HL-60 (cell line): ENCODE measurements at regions not wholly inside any gene's neighbourhood (a gene's known extent, or its start where the extent isn't known, plus 50 kb on each side); places are given as distances from the start of the nearest gene placed in this dataset.

Source experiments
- DNase-seq, 2 experiments: peaks; one replicate each; pipeline ENCODE4 v3.0.0-alpha.2; 2010 to 2020; ENCODE audit warnings: low read depth in 1 of 2, low spot score in 1 of 2
- H3K27ac ChIP-seq: fragments of 250-450 bp; sonication (Bioruptor Pico); replicated peaks from 2 replicates; pipeline ENCODE4 v1.5.1; 2020; ENCODE audit warnings: mild to moderate bottlenecking, moderate library complexity
- H3K27me3 ChIP-seq: fragments of 250-450 bp; sonication (Bioruptor Pico); 2 replicates; pipeline ENCODE4 v1.5.1; 2021; ENCODE audit warnings: mild to moderate bottlenecking, moderate library complexity; ENCODE audit not compliant: insufficient read depth, poor library complexity, severe bottlenecking
- H3K4me3 ChIP-seq: replicated peaks from 2 replicates; pipeline ENCODE4 v1.5.1; 2011; ENCODE audit warnings: mild to moderate bottlenecking, control low read depth, low read length; ENCODE audit not compliant: insufficient read depth
- GABPA ChIP-seq: IDR thresholded peaks from 2 replicates; pipeline ENCODE4 v1.6.1; 2012; ENCODE audit warnings: low read depth
- POLR2AphosphoS5 ChIP-seq: IDR thresholded peaks from 2 replicates; pipeline ENCODE4 v1.6.1; 2012; ENCODE audit warnings: low read depth
- REST ChIP-seq: IDR thresholded peaks from 2 replicates; pipeline ENCODE4 v1.6.1; 2012; ENCODE audit warnings: low read depth; ENCODE audit not compliant: insufficient replicate concordance
- SPI1 ChIP-seq: IDR thresholded peaks from 2 replicates; pipeline ENCODE4 v1.6.1; 2012; ENCODE audit warnings: low read depth, mild to moderate bottlenecking, borderline replicate concordance
- TF ChIP-seq, protein P1 (sequence below): IDR thresholded peaks from one replicate; pipeline ENCODE4 v1.5.1; 2011; ENCODE audit warnings: low read length, control low read depth, inconsistent platforms; ENCODE audit not compliant: insufficient read depth

GRCh38 chr5:60439552-60439951 lies 260.4 kb downstream of the DEPDC1B start:
- Histone ChIP-seq H3K4me3 (no peak overlapping the region), H3K27me3 (no peaks in the 10 kb centered on the region), H3K27ac (no peak overlapping the region)
- TF ChIP-seq SPI1 (no peak), POLR2AphosphoS5 (no peak), REST (no peak), GABPA (no peak)
- TF ChIP-seq, protein P1, sequence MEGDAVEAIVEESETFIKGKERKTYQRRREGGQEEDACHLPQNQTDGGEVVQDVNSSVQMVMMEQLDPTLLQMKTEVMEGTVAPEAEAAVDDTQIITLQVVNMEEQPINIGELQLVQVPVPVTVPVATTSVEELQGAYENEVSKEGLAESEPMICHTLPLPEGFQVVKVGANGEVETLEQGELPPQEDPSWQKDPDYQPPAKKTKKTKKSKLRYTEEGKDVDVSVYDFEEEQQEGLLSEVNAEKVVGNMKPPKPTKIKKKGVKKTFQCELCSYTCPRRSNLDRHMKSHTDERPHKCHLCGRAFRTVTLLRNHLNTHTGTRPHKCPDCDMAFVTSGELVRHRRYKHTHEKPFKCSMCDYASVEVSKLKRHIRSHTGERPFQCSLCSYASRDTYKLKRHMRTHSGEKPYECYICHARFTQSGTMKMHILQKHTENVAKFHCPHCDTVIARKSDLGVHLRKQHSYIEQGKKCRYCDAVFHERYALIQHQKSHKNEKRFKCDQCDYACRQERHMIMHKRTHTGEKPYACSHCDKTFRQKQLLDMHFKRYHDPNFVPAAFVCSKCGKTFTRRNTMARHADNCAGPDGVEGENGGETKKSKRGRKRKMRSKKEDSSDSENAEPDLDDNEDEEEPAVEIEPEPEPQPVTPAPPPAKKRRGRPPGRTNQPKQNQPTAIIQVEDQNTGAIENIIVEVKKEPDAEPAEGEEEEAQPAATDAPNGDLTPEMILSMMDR: no peak
- no peak for DNase-seq

- DNase-seq: no peak
- TF ChIP-seq, protein P1: no peak
- TF ChIP-seq POLR2AphosphoS5: no peak
- no peak for TF ChIP-seq REST
- TF ChIP-seq GABPA: no peak
- no peak for TF ChIP-seq SPI1
- Histone ChIP-seq H3K27me3 (no peaks in the 10 kb centered on the region), H3K4me3 (no peak overlapping the region), H3K27ac (no peak overlapping the region)
Measured at GRCh38 chr5:60437308-60437707, 262.7 kb downstream of the DEPDC1B start.

DNA sequence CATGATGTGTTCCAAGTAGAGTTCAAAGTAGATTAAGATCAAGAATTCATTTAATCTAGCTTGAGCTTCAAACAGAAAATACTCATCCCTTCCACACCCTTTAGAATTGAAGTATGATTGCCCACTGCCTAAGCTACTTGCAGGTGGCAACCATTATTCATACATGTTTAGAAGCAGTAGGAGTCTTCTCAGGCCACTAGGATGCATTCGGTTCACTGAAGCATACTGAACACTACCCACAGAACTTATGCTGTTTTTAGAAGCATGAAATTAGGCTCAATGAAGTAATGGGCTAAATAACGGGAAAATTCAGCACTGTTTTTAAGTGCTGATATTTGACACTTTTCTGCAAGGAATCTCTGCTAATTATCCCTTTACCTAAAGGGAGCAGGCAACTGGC lies 263.4 kb downstream of the DEPDC1B start:
- no peak for TF ChIP-seq POLR2AphosphoS5
- no peak for TF ChIP-seq REST
- TF ChIP-seq SPI1: no peak
- TF ChIP-seq GABPA: no peak
- TF ChIP-seq, protein P1: no peak
- Histone ChIP-seq H3K27me3 (no peaks in the 10 kb centered on the region), H3K4me3 (no peak overlapping the region), H3K27ac (no peak overlapping the region)
- no peak for DNase-seq
